ENCODE measurements at regions not wholly inside any gene's neighbourhood (a gene's known extent, or its start where the extent isn't known, plus 50 kb on each side); places are given as distances from the start of the nearest gene placed in this dataset.

DNA sequence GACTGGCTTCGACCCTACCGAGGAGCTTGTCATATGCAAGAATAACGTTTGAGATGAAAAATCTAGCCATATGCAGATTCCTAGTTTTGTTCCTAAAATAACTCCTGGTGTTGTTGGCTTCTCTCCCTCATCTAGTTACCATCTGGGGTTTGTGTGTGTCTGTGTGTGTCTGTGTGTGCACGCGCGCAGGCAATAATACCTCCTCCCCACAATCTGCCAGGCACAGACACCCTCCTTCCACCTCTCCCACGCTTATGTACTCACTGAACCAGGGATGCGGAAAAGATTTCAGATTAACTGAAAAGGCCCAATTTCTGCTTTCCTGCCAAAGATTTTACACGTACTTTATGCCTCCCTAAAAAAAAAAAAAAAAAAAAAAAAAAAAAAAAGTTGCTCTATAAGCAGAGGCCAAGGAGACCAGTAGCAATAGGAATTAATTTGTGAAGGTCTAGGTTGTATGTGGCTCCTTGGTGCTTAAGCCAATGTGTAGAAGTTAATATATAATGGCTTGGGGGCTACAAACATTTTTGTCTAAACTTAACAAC, 452.7 kb downstream of the NUF2 start:
- CTCF ChIA-PET (ENCODE audit: low intra/inter-chr PET ratio) = no interaction called here
- intact Hi-C loops (cut with micrococcal nuclease) = no loop called here

More for the DNA sequence above, 452.7 kb downstream of the NUF2 start:
- Histone ChIP-seq H3K9me3 (replicated peaks; ENCODE audit: control insufficient read depth, insufficient read depth, low read depth, low read length) (no peaks in the 10 kb centered on the region), H3K4me1 (replicated peaks in 1 of 2; ENCODE audit: control insufficient read depth in 2 of 2, insufficient read depth in 2 of 2, low read length in 2 of 2) (no peaks in the 10 kb centered on the region), H3K27ac (ENCODE audit: extremely low read depth, low read depth, low read length) (no peak overlapping the region), H3K4me3 (no peak overlapping the region), H2AFZ (ENCODE audit: low read depth, low read length) (no peak overlapping the region), H4K20me1 (replicated peaks; ENCODE audit: control insufficient read depth, insufficient read depth, low read length) (no peaks in the 10 kb centered on the region), H3K4me2 (ENCODE audit: insufficient read depth, low read length) (no peak overlapping the region), H3K79me2 (ENCODE audit: control insufficient read depth, insufficient read depth, low read length) (no peaks in the 10 kb centered on the region), H3K9me1 (ENCODE audit: control insufficient read depth, insufficient read depth, low read length) (no peaks in the 10 kb centered on the region), H3K36me3 (ENCODE audit: control insufficient read depth, insufficient read depth, low read length) (no peaks in the 10 kb centered on the region), H3K9ac (ENCODE audit: insufficient read depth in 1 of 2, low read depth in 2 of 2, low read length in 2 of 2) (no peak overlapping the region), H3K27me3 (ENCODE audit: control insufficient read depth in 2 of 2, insufficient read depth in 2 of 2, low read length in 2 of 2) (no peaks in the 10 kb centered on the region)
- no peak for DNase-seq (ENCODE audit: extremely low read depth in 1 of 4, low spot score in 3 of 4)
- WGBS (ENCODE audit: insufficient coverage, low coverage, missing lambda C conversion rate) = 11% methylated on average over 8 of the region's 9 CpGs
- BruUV-seq (replicated peaks) = no TSS peak
- no peak for FAIRE-seq
- in situ Hi-C loops (cut with MboI) = no loop called here
- no peak for ATAC-seq
- POLR2A ChIA-PET = no interaction called here
- TF ChIP-seq RBM34 (IDR thresholded peaks at IDR 0.05; ENCODE audit: borderline replicate concordance, insufficient read depth, low read length) (no peak), LEF1 (IDR thresholded peaks at IDR 0.05) (no peak), PRMT5 (CRISPR knock-in tag; IDR thresholded peaks at IDR 0.05) (no peak), USF2 (CRISPR knock-in tag; IDR thresholded peaks at IDR 0.05) (no peak), MIER1 (IDR thresholded peaks at IDR 0.05; ENCODE audit: low read depth) (no peak), HINFP (tag; conservative IDR thresholded peaks at IDR 0.05; ENCODE audit: low read depth) (no peak), JUN (IDR thresholded peaks at IDR 0.05; ENCODE audit: borderline replicate concordance, low read depth, low read length) (no peak), JUN (CRISPR knock-in tag; IDR thresholded peaks at IDR 0.05; ENCODE audit: borderline replicate concordance) (no peak), CREB1 (IDR thresholded peaks at IDR 0.05) (no peak), CREB1 (CRISPR knock-in tag; IDR thresholded peaks at IDR 0.05) (no peak), NBN (IDR thresholded peaks at IDR 0.05; ENCODE audit: low read depth) (no peak), SRSF3 (IDR thresholded peaks at IDR 0.05; ENCODE audit: insufficient read depth, low read length) (no peak), KDM4B (IDR thresholded peaks at IDR 0.05; ENCODE audit: borderline replicate concordance in 2 of 2, low read depth in 1 of 2) (no peak), KLF6 (CRISPR knock-in tag; IDR thresholded peaks at IDR 0.05; ENCODE audit: borderline replicate concordance) (no peak), DNMT1 (IDR thresholded peaks at IDR 0.05) (no peak), NFE2 (IDR thresholded peaks at IDR 0.05; ENCODE audit: low read depth) (no peak), POLR2G (IDR thresholded peaks at IDR 0.05; ENCODE audit: low read depth, low read length) (no peak), TCF3 (CRISPR knock-in tag; IDR thresholded peaks at IDR 0.05) (no peak), ZNF224 (CRISPR knock-in tag; IDR thresholded peaks at IDR 0.05) (no peak), HMGN3 (IDR thresholded peaks at IDR 0.05; ENCODE audit: borderline replicate concordance, extremely low read depth, insufficient read length, low read depth, low read length) (no peak)
- TF ChIP-seq, protein P1, sequence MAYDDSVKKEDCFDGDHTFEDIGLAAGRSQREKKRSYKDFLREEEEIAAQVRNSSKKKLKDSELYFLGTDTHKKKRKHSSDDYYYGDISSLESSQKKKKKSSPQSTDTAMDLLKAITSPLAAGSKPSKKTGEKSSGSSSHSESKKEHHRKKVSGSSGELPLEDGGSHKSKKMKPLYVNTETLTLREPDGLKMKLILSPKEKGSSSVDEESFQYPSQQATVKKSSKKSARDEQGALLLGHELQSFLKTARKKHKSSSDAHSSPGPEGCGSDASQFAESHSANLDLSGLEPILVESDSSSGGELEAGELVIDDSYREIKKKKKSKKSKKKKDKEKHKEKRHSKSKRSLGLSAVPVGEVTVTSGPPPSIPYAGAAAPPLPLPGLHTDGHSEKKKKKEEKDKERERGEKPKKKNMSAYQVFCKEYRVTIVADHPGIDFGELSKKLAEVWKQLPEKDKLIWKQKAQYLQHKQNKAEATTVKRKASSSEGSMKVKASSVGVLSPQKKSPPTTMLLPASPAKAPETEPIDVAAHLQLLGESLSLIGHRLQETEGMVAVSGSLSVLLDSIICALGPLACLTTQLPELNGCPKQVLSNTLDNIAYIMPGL (CRISPR knock-in tag; IDR thresholded peaks at IDR 0.05) = no peak

Measured in K562 (cell line).